Erythroblast (primary cell): ENCODE measurements at regions not wholly inside any gene's neighbourhood (a gene's known extent, or its start where the extent isn't known, plus 50 kb on each side); places are given as distances from the start of the nearest gene placed in this dataset.
"Not testable (repeated sequence)": the region's sequence is repeated elsewhere in the genome, so short reads cannot be mapped to it uniquely, and the experiment has no call there.

Experiments used
- DNase-seq, 2 experiments: peaks; one replicate each; lab custom pipeline; 2025; lab: John Stamatoyannopoulos, UW
- GATA1 ChIP-seq: IDR thresholded peaks from 2 replicates; pipeline ENCODE4 v1.6.1; 2011; ENCODE audit warnings: low read depth, mild to moderate bottlenecking, control low read depth, low read length, moderate library complexity
- POLR2A ChIP-seq: IDR thresholded peaks from 2 replicates; pipeline ENCODE4 v1.6.1; 2011; ENCODE audit warnings: mild to moderate bottlenecking, low read length

DNA sequence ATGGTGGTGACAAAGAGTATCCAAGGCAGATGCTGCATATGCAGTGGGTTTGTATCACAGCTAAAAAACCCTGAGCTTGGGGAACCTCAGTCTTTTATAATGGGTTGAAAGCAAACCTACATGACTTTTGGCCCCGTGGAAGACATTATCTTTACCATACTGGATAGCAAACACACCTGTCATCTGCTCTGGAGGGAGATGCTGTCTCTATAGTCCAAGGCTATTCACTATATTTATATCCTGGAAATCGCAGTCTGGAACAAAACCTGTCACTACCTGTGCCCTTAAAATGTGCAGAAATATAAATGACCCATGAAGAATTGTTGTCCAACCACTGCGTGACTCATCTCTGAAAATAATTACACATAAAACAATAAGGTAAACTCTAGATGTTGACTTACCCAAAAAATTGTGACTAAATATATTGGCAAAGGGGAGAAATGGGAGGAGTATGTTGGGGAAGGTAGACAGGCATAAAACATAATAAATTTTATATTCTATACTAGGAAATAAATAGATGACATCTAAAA, 121.0 kb upstream of the CXADR start:
- no peak for DNase-seq
- TF ChIP-seq POLR2A (no peak), GATA1 (no peak)

DNA sequence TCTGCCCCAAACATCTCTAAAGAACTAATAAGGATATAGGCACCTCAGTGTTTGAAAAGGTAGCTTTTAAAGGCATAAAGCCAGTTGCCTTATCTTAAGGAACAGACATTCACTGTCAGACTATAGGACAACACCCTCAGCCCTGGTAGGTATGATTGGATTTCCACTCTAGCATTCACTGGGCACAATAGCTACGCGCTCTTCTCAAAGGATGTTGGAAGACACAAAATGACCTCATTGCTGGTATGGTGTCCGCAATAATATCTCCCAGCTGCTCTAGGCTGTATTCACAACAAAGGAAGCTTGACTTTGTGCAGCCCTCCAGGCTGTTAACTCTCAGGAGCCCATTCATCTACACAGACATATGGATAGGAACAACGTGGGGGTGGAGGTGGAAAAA, 119.4 kb upstream of the CXADR start:
- TF ChIP-seq POLR2A: no peak
- TF ChIP-seq GATA1: no peak
- DNase-seq: peak in 1 of 2 experiments; percentile 6

DNA sequence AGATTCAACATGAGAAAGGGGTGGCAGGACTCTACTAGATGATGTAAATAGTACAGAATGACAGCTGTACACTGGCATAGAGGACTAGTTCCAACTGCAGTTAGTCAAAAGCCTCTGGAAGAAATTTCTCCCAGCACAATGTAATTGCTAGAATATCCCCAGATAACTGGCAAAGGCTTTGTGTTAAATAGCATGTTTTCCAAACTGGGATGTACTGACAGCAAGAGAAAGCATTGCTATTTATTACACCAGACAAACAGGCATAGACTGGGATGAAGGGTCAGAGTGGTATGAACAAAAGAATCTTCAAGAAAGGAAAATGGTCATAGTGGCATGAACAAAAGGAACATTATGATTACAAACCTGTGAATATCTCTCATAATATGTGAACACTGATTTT, 115.9 kb upstream of the CXADR start:
- TF ChIP-seq GATA1 (no peak), POLR2A (no peak)
- no peak for DNase-seq

DNA sequence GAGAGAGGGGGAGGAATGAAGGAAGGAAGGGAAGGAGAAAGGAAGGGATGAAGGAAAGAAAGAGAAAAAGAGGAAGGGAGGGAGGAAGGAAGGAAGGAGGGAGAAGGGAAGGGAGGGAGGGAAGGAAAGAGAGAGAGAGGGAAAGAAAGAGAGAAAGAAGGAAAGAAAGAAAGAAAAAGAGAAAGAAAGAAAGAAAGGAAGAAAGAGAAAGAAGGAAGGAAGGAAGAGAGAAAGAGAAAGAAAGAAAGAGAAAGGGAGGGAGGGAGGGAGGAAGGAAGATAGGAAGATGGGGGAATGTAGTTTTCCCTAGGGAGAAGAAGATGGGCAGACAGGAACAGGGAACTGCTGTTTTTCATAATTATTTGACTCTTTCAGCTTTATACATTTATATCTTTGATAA, 115.1 kb upstream of the CXADR start:
- TF ChIP-seq POLR2A: no peak
- no peak for TF ChIP-seq GATA1
- no peak for DNase-seq

DNA sequence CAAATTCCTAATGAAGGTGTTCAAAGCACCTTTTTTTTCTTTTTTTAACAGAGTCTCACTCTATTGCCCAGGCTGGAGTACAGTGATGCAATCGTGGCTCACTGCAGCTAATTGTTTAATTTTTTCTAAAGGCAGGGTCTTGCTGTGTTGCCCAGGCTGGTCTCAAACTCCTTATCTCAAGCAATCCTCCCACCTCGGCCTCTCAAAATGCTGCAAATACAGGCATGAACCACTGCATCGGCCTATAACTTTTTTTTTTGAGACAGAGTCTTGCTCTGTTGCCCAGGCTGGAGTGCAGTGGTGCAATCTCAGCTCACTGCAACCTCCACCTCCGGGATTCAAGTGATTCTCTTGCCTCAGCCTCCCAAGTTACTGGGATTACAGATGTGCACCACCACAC, 113.9 kb upstream of the CXADR start:
- DNase-seq: not testable (repeated sequence)

DNA sequence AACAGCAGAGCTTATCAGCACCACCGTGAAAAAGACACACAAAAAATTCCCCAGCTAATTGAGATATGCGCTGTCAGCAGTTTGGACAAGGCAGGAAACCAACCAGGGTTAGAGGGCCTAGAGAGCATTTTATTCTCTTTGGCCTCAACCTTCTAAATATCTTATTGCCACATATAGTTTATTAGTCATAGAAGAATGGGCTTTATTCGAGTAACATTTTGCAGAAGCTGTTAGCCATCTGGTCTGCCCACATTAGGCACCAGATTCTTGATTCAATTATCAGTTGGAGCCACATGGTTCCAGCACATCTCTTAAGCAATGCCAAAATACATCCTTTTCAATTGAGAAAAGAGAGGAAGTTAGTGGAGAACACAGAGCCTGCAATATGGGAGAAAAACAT, 109.9 kb upstream of the CXADR start:
- TF ChIP-seq GATA1 (no peak), POLR2A (no peak)
- DNase-seq: no peak

DNA sequence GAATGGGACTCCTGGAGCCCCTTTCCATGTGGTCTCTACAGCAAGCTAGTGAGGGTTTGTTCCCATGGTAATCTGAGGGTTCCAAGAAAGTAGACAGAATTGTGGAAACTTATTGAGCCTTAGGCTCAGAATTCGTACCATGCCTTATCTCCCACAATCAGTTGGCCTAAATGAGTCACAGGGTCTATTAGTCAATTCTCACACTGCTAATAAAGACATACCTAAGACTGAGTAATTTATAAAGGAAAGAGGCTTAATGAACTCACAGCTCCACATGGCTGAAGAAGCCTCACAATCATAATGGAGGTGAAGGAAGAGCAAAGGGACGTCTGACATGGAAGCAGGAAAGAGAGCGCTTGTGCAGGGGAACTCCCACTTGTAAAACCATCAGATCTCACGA, 106.6 kb upstream of the CXADR start:
- DNase-seq: no peak
- TF ChIP-seq GATA1: no peak
- no peak for TF ChIP-seq POLR2A

DNA sequence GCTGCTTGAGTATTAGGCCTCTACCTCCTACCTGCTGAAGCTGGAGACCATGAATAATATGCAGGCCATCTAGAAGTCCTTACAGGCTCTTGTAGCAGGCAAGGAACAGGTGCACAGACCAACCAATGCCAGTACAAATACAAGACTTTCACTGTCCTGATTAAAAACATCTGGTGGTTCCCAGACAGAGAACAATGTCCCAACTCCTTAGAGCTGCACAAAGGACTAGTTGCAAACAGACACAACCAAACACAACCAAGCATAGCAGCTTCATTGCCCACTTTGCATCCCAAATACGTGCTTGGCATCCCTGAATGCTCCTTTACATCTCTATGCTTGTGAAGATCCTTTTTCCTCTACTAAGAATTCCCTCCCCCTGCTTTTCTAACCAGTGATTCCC, 98.1 kb upstream of the CXADR start:
- TF ChIP-seq POLR2A (no peak), GATA1 (no peak)

DNA sequence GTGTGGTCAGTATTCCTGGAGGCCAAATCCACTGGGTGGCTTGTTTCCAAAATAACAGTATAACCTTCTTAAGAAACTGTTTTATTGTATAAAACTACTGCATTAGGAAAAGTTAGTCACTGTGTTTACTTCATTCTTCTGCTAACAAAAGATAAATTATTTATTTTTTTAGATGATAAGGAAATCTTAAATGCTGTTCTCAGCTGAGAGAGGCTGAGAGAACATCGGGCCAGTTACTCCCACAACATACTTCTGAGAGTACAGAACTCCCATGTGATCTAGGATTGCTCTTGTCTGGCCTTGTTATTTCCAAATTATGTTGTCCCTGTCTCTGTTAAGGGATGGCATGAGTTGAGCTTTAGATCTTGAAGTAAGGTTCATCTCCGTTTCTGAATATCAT, 96.7 kb upstream of the CXADR start:
- DNase-seq: no peak
- TF ChIP-seq POLR2A: no peak
- TF ChIP-seq GATA1: no peak

More for the DNA sequence above, 98.1 kb upstream of the CXADR start:
- DNase-seq: no peak

DNA sequence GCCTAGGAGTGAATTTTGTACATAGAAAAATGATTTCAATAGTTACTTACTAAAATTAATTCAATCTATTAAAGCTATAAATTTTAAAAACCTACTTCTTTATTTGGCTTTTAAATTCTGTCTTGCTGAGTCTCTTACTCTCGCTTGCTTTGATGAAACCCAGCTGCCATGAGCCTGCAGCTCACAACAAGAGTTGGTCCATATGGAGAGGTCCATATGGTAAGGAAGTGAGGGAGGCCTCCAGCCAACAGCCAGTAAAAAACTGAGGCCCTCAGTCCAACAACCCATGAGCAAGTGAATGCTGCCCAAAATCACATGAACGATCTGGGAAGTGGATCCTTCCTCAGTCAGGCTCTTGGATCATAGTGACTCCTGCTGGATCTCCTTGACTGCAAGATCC, 89.9 kb upstream of the CXADR start:
- DNase-seq: no peak
- no peak for TF ChIP-seq POLR2A
- TF ChIP-seq GATA1: no peak

DNA sequence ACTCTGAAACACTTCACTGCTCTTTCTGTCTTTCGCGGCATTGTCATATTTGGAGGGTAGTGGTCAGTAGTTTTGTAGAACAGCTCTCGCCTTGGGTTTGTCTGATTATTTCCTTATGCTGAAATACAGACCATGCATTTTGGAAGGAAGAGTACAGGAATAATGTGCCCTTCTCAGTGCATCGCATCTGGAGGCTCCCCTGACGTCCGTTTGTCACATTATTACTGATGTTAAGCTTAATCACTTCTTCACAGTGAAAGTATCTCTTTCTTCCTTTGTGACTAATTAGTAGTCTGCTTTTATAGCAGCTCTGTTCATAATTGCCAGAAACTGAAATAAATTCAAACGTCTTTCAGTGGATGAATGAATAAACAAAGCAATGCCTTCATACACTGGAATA, 85.7 kb upstream of the CXADR start:
- TF ChIP-seq GATA1: no peak
- no peak for TF ChIP-seq POLR2A
- no peak for DNase-seq

DNA sequence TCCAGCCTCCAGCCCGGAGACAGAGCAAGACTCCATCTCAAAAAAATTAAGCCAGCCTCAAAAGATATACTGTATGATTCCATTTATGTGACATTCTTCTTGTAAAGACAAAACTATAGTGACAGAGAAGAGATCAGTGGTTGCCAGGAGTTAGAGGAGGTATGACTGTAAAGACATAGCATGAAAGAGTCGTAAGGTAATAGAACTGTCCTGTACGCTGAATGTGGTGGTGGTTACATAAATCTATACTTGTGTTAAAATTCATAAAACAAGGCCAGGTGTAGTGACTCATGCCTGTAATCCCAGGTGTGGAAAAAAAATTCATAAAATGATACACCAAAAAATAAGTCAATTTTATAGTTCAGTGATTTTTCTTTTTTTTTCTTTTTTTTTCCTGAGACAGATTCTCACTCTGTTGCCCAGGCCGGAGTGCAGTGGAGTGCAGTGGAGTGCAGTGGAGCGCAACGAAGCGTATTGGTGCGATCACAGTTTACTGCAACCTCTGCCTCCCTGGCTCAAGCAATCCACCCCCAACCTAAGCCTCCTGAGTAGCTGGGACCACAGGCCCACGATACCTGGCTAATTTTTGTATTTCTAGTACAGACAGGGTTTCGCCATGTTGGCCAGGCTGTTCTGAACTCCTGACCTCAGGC, 84.9 kb upstream of the CXADR start:
- DNase-seq: no peak
- no peak for TF ChIP-seq GATA1
- TF ChIP-seq POLR2A: no peak

DNA sequence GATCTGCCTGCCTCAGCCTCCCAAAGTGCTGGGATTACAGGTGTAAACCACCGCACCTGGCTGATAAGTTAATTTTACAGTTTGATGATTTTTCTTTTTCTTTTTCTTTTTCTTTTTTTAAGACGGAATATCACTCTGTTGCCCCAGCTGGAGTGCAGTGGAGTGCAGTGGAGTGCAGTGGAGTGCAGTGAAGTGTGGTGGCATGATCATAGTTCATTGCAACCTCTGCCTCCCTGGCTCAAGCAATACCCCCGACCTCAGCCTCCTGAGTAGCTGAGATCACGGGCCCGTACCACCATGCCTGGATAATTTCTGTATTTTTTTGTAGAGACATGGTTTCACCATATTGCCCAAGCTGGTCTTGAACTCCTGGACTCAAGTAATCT, 84.4 kb upstream of the CXADR start:
- no peak for DNase-seq
- no peak for TF ChIP-seq GATA1
- TF ChIP-seq POLR2A: no peak

DNA sequence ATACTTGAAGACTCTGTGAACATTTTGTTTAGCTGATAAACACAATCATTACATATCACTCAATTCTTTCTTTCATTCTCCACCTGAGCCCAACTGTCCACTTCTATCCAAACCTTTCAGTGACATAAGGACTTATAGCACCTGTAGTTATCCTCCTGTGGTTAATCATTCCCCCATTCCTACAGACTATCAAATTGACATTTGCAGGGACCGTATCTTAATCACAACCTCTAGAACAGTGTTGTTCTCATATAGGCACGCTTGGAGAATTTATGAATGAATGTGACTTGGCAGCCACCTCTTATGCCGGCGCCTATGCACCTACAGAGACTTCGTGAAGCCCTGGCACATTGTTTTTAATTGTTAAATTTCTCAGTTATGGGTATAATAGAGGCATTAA, 83.9 kb upstream of the CXADR start:
- TF ChIP-seq GATA1 (no peak), POLR2A (no peak)
- DNase-seq: no peak

DNA sequence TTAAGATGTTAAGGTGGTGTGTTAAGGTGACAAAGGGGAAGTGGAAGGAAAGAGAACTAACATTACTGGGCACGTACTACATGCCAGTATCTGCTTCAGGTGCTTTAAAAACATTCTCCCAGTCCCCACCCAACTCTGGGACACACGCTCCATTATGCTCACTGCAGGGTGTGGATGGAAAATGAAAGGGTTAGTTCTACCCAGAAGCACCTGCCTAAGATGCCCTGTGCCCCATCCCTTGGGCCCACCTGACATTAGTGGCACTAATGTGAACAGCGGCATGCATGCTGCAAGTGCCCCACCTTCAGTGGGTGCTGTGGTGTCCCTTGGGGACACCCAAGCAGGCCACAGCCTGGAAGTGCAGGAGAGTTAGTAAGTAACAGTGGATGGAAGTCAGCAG, 82.9 kb upstream of the CXADR start:
- no peak for TF ChIP-seq POLR2A
- no peak for TF ChIP-seq GATA1
- DNase-seq: no peak

DNA sequence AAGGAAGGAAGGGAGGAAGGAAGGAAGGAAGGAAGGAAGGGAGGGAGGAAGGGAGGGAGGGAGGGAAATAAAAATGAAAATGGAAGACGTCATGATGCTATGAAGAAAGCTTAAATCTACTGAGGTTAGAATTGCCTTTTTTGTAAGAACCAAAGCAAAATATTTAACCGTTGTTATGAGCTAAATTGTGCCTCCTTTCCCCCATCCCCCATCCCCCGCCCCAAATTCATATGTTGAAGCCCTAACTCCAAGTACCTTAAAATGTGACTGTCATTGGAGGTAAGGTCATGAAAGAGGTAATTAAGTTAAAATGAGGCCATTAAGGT, 80.1 kb upstream of the CXADR start:
- DNase-seq: no peak
- no peak for TF ChIP-seq POLR2A
- no peak for TF ChIP-seq GATA1
